ENCODE measurements at regions not wholly inside any gene's neighbourhood (a gene's known extent, or its start where the extent isn't known, plus 50 kb on each side); places are given as distances from the start of the nearest gene placed in this dataset.
A peak's percentile ranks its signal among the peaks of the same experiment; 100 is the strongest.

DNA sequence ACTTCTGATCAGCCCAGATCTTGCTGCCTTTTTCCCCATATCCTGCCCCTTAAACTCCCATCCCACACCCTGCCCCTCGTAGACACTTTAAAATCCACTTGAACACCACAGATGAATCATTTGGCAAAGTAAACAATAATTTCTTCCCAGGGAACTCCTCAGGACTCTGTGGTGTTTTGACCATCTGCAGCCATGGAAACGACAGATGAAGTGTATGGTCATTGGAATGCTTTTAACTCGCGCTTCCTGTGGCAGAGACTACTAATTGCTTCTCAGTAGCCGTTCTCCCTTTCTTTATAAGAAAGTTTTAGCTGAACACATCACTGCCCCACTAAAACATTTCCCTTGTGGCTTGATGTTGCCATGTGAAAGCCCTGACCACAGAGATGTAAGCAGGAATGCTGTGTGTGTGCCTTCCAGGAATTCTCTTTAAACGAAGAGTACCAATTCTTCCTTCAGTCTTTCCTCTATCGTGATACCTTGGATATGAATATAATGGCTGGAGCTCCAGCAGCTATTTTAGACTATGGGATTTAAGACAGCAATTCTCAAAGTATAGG is 92.7 kb upstream of the PARD3B start:
- intact Hi-C loops (cut with DNase I): no loop called here
- no peak for TF ChIP-seq CTCF (IDR thresholded peaks at IDR 0.05)
- DNase-seq (peak in 3 of 4 donors; percentile 63 to 92 (median 87)), ATAC-seq (peak; percentile 91)
- peaks cover 21 to 23% of the 10 kb centered on the region in 2 donors for H3K4me1 ChIP-seq
- H3K4me3 ChIP-seq: no peak overlapping the region
- H3K27ac ChIP-seq: peak overlapping the region; percentile 76 to 84
- H3K27me3 ChIP-seq: no peaks in the 10 kb centered on the region
- H3K9me3 ChIP-seq: no peaks in the 10 kb centered on the region
- H3K36me3 ChIP-seq: no peaks in the 10 kb centered on the region

GRCh38 chr2:204453730-204454167 is 91.5 kb upstream of the PARD3B start:
- Histone ChIP-seq H3K36me3 (no peaks in the 10 kb centered on the region), H3K4me3 (no peak overlapping the region), H3K27ac (peak overlapping the region; percentile 76 to 84), H3K27me3 (no peaks in the 10 kb centered on the region), H3K9me3 (no peaks in the 10 kb centered on the region), H3K4me1 (peaks cover 21 to 23% of the 10 kb centered on the region in 2 donors)
- peak; percentile 62 for ATAC-seq
- no peak for TF ChIP-seq CTCF (IDR thresholded peaks at IDR 0.05)
- intact Hi-C loops (cut with DNase I): no loop called here
- DNase-seq: peak in 3 of 4 donors; percentile 68 to 79 (median 69)

DNA sequence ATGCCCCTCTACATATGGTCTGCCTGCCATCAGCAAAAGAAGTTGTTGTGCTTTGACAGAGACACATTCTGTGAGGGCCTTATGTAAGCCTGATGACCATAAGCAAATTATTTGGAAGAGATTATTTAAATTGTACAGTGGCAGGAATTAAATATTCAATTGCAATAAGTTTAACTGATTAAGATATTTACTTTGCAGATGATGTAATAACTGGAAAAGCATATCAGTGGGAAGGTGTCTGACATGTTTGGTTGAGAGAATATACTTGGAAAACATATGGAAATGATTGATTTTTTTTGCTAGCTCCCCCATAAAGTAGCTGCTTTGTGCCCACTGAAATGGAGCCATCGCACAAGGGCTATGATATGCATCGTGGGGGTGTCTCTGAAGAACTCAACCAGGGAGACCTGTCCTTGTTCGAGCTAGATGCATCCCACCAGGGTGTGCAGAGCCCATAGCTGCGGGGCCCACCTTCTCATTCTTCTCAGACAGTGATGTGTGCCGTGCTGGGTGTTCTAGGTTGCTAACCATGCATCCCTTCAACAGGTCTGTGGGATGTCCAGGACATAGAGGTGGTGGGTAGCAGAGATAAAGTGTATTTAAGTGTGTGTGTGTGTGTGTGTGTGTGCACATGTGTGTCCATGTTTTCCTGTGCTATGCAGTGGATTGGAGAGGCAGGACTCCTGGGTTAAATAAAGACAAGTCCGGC is 90.4 kb upstream of the PARD3B start:
- intact Hi-C loops (cut with DNase I): no loop called here
- ATAC-seq: no peak
- H3K9me3 ChIP-seq: no peaks in the 10 kb centered on the region

DNA sequence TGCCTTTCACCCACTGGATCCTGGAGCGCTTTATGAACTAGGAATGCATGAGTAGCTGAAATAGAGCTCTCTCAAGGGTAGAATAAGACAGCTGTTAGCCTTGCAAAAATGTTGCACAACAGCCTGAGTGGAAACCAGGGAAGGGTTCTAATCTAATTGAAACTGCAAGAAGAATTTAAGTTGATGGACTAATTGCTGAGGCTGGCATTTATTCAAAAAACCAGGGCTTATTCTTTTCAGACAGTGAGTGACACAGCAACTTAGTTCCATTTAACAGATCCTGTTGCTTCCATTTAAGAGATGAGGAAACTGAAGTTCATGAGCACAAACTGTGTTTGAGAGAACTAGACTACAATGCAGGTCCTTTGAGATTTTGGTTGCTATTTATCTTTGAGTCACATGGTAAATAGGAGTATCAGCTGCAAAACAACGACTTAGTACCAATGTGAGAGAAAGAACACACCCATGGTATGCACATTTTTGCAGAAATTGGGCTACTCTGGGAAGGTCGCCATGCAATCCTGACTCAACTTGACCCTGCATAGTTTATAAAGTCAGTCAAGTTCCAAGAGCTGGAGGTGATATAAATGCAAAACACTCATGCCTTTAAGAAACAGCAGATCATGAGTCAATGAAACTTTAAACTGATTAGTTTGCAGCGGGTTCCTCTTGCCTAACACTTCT is 76.4 kb upstream of the PARD3B start:
- H3K27ac ChIP-seq: no peak overlapping the region
- H3K4me3 ChIP-seq: no peak overlapping the region
- ATAC-seq (peak; percentile 70), DNase-seq (peak in 2 of 4 donors; percentile 60 to 62)
- intact Hi-C loops (cut with DNase I): no loop called here
- no peaks in the 10 kb centered on the region for H3K27me3 ChIP-seq
- no peak for TF ChIP-seq CTCF (IDR thresholded peaks at IDR 0.05)
- H3K9me3 ChIP-seq: no peaks in the 10 kb centered on the region
- no peaks in the 10 kb centered on the region for H3K4me1 ChIP-seq
- H3K36me3 ChIP-seq: no peaks in the 10 kb centered on the region

More for the DNA sequence above, 90.4 kb upstream of the PARD3B start:
- H3K4me3 ChIP-seq: no peak overlapping the region
- H3K36me3 ChIP-seq: no peaks in the 10 kb centered on the region
- TF ChIP-seq CTCF (IDR thresholded peaks at IDR 0.05): no peak
- H3K27ac ChIP-seq: peak overlapping the region; percentile 76 to 84
- peaks cover 21 to 23% of the 10 kb centered on the region in 2 donors for H3K4me1 ChIP-seq
- DNase-seq: no peak
- no peaks in the 10 kb centered on the region for H3K27me3 ChIP-seq

DNA sequence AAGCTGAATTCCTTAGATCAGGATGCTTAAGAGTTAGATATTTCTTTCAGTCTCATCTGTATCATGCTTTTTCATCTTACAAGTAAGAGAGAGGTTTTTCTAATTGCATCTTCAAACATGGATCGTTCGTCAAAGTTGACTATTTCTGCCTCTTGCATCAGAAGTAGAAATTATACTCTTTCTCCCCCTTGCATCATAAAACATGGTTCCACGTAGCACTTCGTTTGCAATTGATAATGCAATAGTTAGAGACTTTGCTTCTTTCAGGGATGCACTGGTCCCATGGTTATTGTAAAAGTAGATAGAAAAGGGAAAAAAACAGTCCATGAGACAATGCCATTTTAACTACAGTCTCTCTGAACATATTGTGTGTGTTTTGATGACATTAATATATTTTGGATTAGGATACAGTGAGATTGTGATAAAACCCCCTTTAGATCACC is 75.1 kb upstream of the PARD3B start:
- intact Hi-C loops (cut with DNase I): no loop called here
- no peaks in the 10 kb centered on the region for H3K27me3 ChIP-seq
- no peak overlapping the region for H3K4me3 ChIP-seq
- no peak overlapping the region for H3K27ac ChIP-seq
- no peak for DNase-seq
- TF ChIP-seq CTCF (IDR thresholded peaks at IDR 0.05): no peak
- ATAC-seq: no peak
- no peaks in the 10 kb centered on the region for H3K9me3 ChIP-seq
- H3K36me3 ChIP-seq: no peaks in the 10 kb centered on the region
- no peaks in the 10 kb centered on the region for H3K4me1 ChIP-seq
